ENCODE measurements at regions not wholly inside any gene's neighbourhood (a gene's known extent, or its start where the extent isn't known, plus 50 kb on each side); places are given as distances from the start of the nearest gene placed in this dataset.

GRCh38 chr1:165073185-165074007, 283.1 kb downstream of the LMX1A start:
- no peaks in the 10 kb centered on the region for H3K27me3 ChIP-seq (ENCODE audit: control insufficient read depth, insufficient read depth, low read length)
- TF ChIP-seq, protein P1, sequence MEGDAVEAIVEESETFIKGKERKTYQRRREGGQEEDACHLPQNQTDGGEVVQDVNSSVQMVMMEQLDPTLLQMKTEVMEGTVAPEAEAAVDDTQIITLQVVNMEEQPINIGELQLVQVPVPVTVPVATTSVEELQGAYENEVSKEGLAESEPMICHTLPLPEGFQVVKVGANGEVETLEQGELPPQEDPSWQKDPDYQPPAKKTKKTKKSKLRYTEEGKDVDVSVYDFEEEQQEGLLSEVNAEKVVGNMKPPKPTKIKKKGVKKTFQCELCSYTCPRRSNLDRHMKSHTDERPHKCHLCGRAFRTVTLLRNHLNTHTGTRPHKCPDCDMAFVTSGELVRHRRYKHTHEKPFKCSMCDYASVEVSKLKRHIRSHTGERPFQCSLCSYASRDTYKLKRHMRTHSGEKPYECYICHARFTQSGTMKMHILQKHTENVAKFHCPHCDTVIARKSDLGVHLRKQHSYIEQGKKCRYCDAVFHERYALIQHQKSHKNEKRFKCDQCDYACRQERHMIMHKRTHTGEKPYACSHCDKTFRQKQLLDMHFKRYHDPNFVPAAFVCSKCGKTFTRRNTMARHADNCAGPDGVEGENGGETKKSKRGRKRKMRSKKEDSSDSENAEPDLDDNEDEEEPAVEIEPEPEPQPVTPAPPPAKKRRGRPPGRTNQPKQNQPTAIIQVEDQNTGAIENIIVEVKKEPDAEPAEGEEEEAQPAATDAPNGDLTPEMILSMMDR (IDR thresholded peaks at IDR 0.05; ENCODE audit: borderline replicate concordance, extremely low read depth, insufficient read depth) = peak; percentile 57
- intact Hi-C loops (cut with DNase I) = no loop called here
- FAIRE-seq (peak; percentile 83), DNase-seq (peak in 3 of 5 donors; percentile 29 to 78 (median 77))
- no peak overlapping the region for H3K9ac ChIP-seq (ENCODE audit: low read length in 3 of 3)
- H3K4me3 ChIP-seq (ENCODE audit: low read length in 3 of 3) = no peak overlapping the region
- no peaks in the 10 kb centered on the region for H3K4me1 ChIP-seq (ENCODE audit: control insufficient read depth in 2 of 3, insufficient read depth in 2 of 3, low read depth in 1 of 3, low read length in 3 of 3)
- no peaks in the 10 kb centered on the region for H3K36me3 ChIP-seq (ENCODE audit: control insufficient read depth in 2 of 3, insufficient read depth in 3 of 3, low read length in 3 of 3)
- H3K9me3 ChIP-seq (ENCODE audit: control insufficient read depth in 2 of 3, insufficient read depth in 1 of 3, low read length in 3 of 3) = no peaks in the 10 kb centered on the region
- H3K27ac ChIP-seq (ENCODE audit: low read depth in 2 of 2, low read length in 2 of 2) = no peak overlapping the region

GRCh38 chr1:165070675-165071074, 285.8 kb downstream of the LMX1A start:
- Histone ChIP-seq H3K9me3 (ENCODE audit: control insufficient read depth in 2 of 3, insufficient read depth in 1 of 3, low read length in 3 of 3) (no peaks in the 10 kb centered on the region), H3K9ac (ENCODE audit: low read length in 3 of 3) (no peak overlapping the region), H3K36me3 (ENCODE audit: control insufficient read depth in 2 of 3, insufficient read depth in 3 of 3, low read length in 3 of 3) (no peaks in the 10 kb centered on the region), H3K27ac (ENCODE audit: low read depth in 2 of 2, low read length in 2 of 2) (no peak overlapping the region), H3K4me1 (ENCODE audit: control insufficient read depth in 2 of 3, insufficient read depth in 2 of 3, low read depth in 1 of 3, low read length in 3 of 3) (no peaks in the 10 kb centered on the region), H3K4me3 (ENCODE audit: low read length in 3 of 3) (no peak overlapping the region), H3K27me3 (ENCODE audit: control insufficient read depth, insufficient read depth, low read length) (no peaks in the 10 kb centered on the region)
- no peak for DNase-seq
- intact Hi-C loops (cut with DNase I) = no loop called here
- TF ChIP-seq, protein P1 (IDR thresholded peaks at IDR 0.05; ENCODE audit: borderline replicate concordance, extremely low read depth, insufficient read depth) = no peak
- no peak for FAIRE-seq

DNA sequence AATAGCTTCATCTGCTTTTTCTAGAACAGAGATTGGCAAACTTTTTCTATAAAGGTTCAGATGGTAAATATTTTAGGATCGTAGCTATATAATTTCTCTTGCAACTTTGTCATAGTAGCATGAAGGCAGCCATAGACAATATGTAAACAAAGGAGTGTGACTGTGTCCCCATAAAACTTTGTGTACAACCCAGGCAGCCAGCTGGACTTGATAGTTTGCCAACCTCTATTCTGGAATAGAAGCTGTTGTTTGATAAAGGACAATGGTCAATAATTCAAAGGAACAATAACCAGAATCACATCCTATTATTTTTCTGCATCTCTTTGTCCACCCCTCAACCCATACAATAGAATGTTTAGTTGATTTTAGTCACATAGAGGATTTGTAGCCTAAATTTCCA, 286.7 kb downstream of the LMX1A start:
- intact Hi-C loops (cut with DNase I) = no loop called here
- Histone ChIP-seq H3K4me1 (ENCODE audit: control insufficient read depth in 2 of 3, insufficient read depth in 2 of 3, low read depth in 1 of 3, low read length in 3 of 3) (no peaks in the 10 kb centered on the region), H3K36me3 (ENCODE audit: control insufficient read depth in 2 of 3, insufficient read depth in 3 of 3, low read length in 3 of 3) (no peaks in the 10 kb centered on the region), H3K9me3 (ENCODE audit: control insufficient read depth in 2 of 3, insufficient read depth in 1 of 3, low read length in 3 of 3) (no peaks in the 10 kb centered on the region), H3K27ac (ENCODE audit: low read depth in 2 of 2, low read length in 2 of 2) (no peak overlapping the region), H3K27me3 (ENCODE audit: control insufficient read depth, insufficient read depth, low read length) (no peaks in the 10 kb centered on the region), H3K4me3 (ENCODE audit: low read length in 3 of 3) (no peak overlapping the region), H3K9ac (ENCODE audit: low read length in 3 of 3) (no peak overlapping the region)
- FAIRE-seq = no peak
- no peak for DNase-seq
- TF ChIP-seq, protein P1 (IDR thresholded peaks at IDR 0.05; ENCODE audit: borderline replicate concordance, extremely low read depth, insufficient read depth) = no peak
